Ishikawa (cell line): ENCODE measurements at regions not wholly inside any gene's neighbourhood (a gene's known extent, or its start where the extent isn't known, plus 50 kb on each side); places are given as distances from the start of the nearest gene placed in this dataset.

Experiments
- CEBPB ChIP-seq: IDR thresholded peaks from 2 replicates; pipeline ENCODE4 v1.6.1; 2012
- CREB1 ChIP-seq: IDR thresholded peaks from 2 replicates; pipeline ENCODE4 v1.6.1; 2012; ENCODE audit warnings: low read depth
- EP300 ChIP-seq: IDR thresholded peaks from 2 replicates; pipeline ENCODE4 v1.6.1; 2012; ENCODE audit warnings: borderline replicate concordance
- FOXM1 ChIP-seq: IDR thresholded peaks from 2 replicates; pipeline ENCODE4 v1.6.1; 2012; ENCODE audit warnings: low read depth, borderline replicate concordance
- RAD21 ChIP-seq: IDR thresholded peaks from 2 replicates; pipeline ENCODE4 v1.6.1; 2012; ENCODE audit warnings: low read depth
- TAF1 ChIP-seq: IDR thresholded peaks from 2 replicates; pipeline ENCODE4 v1.6.1; 2012; ENCODE audit warnings: low read depth, mild to moderate bottlenecking
- TEAD4 ChIP-seq: IDR thresholded peaks from 2 replicates; pipeline ENCODE4 v1.6.1; 2012
- YY1 ChIP-seq: IDR thresholded peaks from 2 replicates; pipeline ENCODE4 v1.6.1; 2012; ENCODE audit warnings: low read depth
- ZBTB7A ChIP-seq: IDR thresholded peaks from 2 replicates; pipeline ENCODE4 v1.6.1; 2012; ENCODE audit warnings: low read depth
- TF ChIP-seq, protein P1 (sequence below): IDR thresholded peaks from 2 replicates; pipeline ENCODE4 v1.6.1; 2012
- TF ChIP-seq, protein P2 (sequence below): IDR thresholded peaks from 2 replicates; pipeline ENCODE4 v1.6.1; 2012; ENCODE audit warnings: low read depth, mild to moderate bottlenecking
- TF ChIP-seq, protein P3 (sequence below): IDR thresholded peaks from 2 replicates; pipeline ENCODE4 v1.6.1; 2012

DNA sequence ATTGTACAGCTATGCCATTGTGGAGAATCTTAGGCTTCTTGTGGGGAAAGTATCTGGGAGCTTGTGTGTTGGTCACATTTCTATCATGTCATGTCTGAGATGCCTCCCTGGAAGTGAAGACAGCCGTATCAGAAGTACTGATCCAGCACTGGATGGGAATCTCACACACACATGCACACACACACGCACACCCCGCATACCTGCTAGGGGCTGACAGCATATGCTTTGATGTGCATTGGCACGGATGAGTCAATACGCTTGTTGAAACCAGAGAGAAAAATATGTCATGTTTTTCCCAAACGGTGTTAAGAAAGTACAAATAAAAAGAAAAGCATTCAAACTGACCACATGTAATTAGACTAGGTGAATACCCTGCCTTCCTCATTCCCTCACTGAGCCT lies 260.8 kb downstream of the KTN1 start:
- TF ChIP-seq YY1 (no peak), CREB1 (no peak), EP300 (no peak), RAD21 (no peak), TAF1 (no peak), CEBPB (no peak), FOXM1 (no peak), ZBTB7A (no peak), TEAD4 (no peak)
- TF ChIP-seq, protein P1, sequence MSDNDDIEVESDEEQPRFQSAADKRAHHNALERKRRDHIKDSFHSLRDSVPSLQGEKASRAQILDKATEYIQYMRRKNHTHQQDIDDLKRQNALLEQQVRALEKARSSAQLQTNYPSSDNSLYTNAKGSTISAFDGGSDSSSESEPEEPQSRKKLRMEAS = no peak
- TF ChIP-seq, protein P2, sequence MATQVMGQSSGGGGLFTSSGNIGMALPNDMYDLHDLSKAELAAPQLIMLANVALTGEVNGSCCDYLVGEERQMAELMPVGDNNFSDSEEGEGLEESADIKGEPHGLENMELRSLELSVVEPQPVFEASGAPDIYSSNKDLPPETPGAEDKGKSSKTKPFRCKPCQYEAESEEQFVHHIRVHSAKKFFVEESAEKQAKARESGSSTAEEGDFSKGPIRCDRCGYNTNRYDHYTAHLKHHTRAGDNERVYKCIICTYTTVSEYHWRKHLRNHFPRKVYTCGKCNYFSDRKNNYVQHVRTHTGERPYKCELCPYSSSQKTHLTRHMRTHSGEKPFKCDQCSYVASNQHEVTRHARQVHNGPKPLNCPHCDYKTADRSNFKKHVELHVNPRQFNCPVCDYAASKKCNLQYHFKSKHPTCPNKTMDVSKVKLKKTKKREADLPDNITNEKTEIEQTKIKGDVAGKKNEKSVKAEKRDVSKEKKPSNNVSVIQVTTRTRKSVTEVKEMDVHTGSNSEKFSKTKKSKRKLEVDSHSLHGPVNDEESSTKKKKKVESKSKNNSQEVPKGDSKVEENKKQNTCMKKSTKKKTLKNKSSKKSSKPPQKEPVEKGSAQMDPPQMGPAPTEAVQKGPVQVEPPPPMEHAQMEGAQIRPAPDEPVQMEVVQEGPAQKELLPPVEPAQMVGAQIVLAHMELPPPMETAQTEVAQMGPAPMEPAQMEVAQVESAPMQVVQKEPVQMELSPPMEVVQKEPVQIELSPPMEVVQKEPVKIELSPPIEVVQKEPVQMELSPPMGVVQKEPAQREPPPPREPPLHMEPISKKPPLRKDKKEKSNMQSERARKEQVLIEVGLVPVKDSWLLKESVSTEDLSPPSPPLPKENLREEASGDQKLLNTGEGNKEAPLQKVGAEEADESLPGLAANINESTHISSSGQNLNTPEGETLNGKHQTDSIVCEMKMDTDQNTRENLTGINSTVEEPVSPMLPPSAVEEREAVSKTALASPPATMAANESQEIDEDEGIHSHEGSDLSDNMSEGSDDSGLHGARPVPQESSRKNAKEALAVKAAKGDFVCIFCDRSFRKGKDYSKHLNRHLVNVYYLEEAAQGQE = no peak
- TF ChIP-seq, protein P3, sequence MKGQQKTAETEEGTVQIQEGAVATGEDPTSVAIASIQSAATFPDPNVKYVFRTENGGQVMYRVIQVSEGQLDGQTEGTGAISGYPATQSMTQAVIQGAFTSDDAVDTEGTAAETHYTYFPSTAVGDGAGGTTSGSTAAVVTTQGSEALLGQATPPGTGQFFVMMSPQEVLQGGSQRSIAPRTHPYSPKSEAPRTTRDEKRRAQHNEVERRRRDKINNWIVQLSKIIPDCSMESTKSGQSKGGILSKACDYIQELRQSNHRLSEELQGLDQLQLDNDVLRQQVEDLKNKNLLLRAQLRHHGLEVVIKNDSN = no peak
